Activated CD4-positive, alpha-beta T cell treated with anti-CD3 and anti-CD28 coated beads, Interleukin-2, amount 50 U/mL, for 24 hours (primary cell): ENCODE measurements at regions not wholly inside any gene's neighbourhood (a gene's known extent, or its start where the extent isn't known, plus 50 kb on each side); places are given as distances from the start of the nearest gene placed in this dataset.

Experiments used
- DNase-seq, 2 donors: peaks; one replicate each; pipeline ENCODE4 v3.0.0-alpha.2; 2020; ENCODE audit warnings: low read depth in 1 of 2, low spot score in 1 of 2

DNA sequence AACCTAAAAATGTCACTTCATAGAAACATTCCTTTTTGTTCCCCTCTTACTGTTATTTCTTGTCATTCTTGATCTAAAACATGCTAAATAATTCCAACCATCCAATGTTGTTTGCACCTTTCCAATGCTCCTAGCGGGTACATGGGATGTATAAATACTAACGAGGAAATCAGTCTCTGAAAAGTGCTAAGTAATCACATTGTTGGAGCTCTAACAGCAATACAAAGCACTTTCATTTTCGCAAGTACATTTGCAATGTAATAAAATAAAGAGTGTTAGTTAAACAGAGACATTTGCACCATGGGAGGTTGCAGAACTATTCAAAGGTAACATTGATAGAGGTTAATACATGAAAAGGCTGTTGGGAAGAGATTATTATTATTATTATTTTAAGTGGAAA, 286.2 kb upstream of the ACVR2A start:
- no peak for DNase-seq

DNA sequence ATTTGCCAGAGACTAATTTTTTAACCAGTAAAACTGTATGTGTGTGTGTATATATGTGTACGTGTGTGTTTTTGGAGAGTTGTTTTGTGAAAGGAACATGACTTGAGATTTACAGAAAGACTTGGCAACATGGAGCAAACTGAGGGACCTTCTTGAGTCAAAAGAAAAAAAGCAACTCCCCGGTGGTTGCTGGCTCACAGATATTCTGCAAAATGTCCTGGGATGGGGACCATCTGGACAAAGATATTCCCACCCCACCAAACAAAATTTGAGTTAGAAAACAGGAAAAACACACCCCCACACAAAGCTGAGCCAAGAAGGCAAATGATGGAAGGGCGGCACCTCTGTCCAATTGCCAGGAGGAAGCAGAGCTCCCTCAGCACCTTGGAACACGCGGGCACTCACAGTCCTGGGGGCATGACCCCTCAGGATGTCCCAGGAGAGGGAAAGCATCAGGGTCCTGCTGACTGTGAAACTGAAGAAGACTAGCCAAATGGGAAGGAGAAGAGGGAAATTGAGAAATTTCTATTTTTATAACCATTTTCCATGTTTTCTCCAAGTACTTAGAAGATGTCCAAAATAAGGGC, 290.2 kb upstream of the ACVR2A start:
- DNase-seq: no peak

GRCh38 chr2:147553775-147554271, 291.0 kb upstream of the ACVR2A start:
- no peak for DNase-seq

DNA sequence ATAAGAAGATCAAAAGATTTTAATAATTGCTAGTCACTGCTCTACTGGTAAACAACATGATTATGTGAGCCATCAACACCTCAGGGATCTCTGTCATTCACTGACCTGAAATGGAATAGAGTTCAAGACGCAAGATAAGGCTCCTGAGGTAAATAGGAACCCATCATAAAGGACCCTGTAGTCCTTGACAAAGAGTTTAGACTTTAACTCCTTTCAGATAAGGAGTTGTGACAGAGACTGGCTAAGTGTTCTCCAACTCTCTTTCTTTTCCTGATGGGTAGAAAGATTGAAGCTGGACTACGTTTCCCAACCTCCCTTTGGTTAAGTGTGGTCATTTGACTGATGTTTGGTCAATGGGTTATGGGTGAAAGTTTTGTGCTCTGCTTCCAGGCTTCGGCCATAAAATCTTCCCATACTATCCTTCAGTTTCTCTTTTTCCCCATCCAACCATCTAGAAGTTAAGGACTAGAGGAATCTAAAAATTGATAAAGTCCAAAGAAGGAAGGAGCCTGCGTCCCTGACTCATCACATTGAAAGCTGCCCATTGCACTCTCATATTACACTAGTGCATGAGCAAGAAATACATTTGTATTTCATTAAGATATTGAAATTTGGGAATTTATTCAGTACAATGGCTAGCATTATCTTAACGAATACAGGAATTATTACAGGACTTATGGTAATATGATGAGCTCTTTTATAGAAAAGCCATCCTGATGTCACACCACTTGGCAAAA, 293.7 kb upstream of the ACVR2A start:
- DNase-seq: no peak

DNA sequence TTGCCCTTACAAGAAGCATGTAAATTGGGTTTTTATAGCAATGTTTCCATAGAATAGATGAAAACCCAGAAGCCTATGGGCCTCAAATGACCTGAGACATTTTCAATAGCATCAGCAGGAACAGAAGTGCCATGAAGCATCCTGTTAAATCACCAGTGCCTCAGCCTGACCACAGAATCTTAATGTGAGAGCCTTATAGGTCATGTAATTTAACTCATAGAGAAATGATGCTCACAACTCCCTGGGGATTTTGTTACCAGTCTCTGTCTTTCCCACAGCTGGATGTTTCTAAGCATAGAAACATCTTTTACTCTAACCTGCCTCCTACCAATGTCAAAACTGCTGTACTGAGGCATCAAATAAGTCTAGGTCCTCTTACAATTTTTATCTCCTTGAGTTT, 295.8 kb upstream of the ACVR2A start:
- no peak for DNase-seq

DNA sequence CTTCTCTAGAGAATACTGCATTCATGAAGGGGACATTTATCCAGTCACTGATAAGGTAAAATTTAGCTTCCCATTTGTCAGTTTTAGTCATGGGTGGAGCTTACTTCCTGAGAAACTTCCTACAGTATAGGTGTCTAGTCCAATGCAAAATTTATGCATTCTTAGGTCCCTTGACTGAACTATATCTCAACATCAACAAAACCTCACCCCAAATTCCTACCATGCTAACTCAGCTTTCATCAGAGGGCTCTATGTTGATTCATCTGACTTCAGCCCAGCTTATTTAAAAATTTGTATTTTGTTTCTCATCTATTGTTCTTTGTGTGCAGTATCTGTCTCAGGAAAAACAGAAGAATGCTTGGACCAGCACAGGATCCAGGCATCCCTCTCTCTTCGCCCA, 296.4 kb upstream of the ACVR2A start:
- no peak for DNase-seq

- no peak for DNase-seq
Observed at GRCh38 chr2:147547440-147547839, 297.4 kb upstream of the ACVR2A start.

GRCh38 chr2:147546109-147546508, 298.7 kb upstream of the ACVR2A start:
- no peak for DNase-seq

DNA sequence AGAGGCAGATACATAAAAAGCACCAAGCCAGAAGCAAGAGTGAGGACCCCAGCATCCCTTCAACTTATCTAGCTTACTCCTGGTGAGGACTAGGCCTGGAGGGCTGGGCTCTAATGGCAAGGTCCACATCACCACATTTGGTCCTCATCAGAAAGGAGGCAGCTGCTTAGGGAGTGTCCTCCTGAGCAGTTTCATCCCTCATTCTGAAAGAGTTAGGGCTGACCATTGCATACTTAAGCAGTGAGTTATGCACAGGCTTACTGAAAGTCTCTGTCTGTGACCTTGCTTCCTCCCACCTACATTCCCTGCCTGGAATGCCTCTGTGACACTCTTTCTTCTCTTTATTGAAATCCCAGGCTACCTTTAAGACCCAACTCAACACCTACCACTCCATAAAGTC, 301.8 kb upstream of the ACVR2A start:
- no peak for DNase-seq

- no peak for DNase-seq
Observed at GRCh38 chr2:147542351-147542750, 302.5 kb upstream of the ACVR2A start.

DNA sequence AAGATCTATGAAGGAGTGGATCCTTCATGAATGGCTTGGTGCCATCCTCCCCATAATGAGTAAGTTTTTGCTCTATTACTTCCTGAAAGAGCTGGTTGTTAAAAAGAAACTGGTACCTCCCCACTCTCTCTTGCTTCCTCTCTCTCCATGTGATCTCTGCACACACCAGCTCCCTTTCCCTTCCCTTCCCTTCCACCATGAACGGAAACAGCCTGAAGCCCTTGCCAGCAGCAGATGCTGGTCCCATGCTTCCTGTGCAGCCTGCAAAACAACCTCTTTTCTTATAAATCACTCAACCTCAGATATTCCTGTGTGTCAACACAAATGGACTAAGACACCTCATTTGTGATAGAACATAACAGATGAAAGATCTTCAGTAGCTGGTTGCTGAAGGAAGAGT, 303.5 kb upstream of the ACVR2A start:
- no peak for DNase-seq

GRCh38 chr2:147538821-147539220, 306.0 kb upstream of the ACVR2A start:
- DNase-seq: no peak

GRCh38 chr2:147538088-147538487, 306.7 kb upstream of the ACVR2A start:
- DNase-seq: no peak

- DNase-seq: no peak
Observed at GRCh38 chr2:147531269-147531668, 313.6 kb upstream of the ACVR2A start.

- DNase-seq: no peak
Observed at GRCh38 chr2:147530033-147530432, 314.8 kb upstream of the ACVR2A start.

DNA sequence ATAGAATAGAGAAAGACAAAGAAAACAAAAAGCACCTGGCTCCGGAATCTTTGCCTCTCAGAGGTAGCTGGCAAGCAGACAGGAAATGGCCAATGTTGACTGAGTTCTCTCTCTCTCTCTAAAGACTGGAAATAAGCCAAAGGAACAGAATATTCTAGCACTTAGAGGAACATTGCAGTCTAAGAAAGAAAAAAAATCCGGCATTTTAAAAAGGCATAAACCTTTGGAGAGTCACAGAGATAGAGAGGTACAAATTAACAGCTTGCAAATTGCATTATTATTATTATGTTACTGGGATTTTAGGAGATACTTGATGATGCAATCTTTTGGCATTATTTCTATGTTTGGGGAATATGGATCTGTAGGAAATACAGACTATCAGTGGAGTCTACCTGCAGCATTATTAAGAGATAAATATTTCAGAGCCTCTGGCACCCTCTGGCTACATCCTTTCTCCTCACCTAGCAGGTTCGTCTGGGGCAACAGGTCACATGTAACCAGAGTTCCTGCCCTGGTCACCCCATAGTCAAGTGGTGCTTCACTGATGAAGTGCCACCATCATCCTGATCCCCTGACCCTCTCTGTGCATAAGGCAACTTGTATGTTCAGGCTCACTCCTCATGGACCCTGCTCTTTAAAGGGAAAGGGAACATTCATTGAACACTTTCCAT, 318.9 kb upstream of the ACVR2A start:
- no peak for DNase-seq

DNA sequence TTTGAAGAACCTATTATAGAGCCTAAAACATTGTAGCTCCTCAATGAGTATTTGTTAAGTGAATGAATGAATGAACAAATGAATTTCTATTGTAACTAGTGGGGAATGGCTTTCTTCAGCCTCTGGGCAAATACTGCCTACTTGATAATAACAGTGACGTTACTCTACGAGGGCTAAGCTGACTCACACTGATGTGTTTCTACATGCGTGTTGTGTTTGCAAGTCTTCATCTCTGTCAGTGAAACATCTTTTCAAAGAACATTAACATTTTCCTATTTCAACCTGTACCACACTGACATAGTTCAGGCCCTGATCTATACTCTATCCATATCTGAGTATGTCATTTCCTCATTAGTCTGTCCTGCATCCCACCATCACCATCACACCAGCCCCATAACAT, 319.9 kb upstream of the ACVR2A start:
- no peak for DNase-seq

DNA sequence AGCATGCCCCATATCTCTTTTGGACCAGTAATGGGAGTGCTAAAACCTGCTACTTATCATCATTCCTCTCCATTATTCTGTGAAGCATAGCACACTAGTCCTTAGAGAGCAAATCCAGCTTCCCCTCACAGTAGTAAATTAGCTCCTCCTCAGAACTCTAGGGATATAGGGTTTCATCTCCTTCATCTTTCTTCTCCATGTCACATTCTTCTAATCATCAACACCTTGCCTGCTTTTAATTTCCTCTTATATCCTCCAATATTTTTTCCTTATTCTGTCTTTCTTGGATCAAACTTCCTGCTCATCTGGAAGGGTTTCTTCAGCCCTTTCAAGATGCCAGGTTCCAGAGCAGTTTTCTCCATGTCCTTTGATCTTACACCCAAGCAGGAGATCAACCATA, 321.4 kb upstream of the ACVR2A start:
- no peak for DNase-seq

GRCh38 chr2:147521936-147522335, 322.9 kb upstream of the ACVR2A start:
- no peak for DNase-seq

GRCh38 chr2:147520817-147521216, 324.0 kb upstream of the ACVR2A start:
- no peak for DNase-seq

GRCh38 chr2:147519178-147519577, 325.7 kb upstream of the ACVR2A start:
- DNase-seq: no peak

DNA sequence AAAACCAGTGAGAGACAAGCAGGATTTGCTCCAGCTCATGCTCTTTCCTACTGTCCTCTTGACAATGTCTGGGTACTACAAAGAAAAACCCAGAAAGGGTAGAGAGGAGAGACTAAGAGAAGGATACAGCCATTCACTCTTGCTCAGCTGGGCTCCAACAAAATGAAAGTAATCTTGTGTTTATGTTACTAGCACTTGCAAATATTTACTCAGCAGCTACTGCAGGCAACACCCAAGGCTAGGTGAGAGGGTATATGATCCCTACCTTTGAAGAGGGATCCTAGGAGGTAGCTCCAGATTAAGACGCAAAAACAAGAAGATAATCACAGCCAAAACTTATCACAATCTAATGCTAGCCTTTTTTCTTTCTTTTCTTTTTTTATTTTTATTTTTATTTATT, 329.6 kb upstream of the ACVR2A start:
- DNase-seq: no peak
